ENCODE measurements at regions not wholly inside any gene's neighbourhood (a gene's known extent, or its start where the extent isn't known, plus 50 kb on each side); places are given as distances from the start of the nearest gene placed in this dataset.

DNA sequence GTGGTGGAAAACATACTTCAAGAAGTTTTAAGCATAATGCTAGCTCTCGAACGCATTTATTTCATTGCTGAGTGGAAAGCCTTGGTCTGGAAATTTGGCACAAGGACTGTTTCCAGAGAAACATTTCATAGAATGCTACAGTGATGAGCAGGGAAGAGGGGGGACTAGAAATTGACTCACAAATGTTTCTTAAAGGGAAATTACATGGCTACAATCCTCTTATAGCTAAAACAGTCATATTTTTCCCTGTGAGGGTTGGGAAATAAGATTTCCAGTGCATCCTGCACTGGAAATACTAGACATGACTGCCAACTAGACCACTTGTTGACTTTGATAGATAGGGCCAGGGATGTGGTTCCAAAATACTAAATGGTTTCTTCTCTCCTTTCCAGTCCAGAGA lies 197.3 kb upstream of the RGS6 start:
- intact Hi-C loops (cut with micrococcal nuclease): loop anchor here (5.0 kb wide), 1 partner anchor 413 kb away; the partner anchor contains the start of gene SIPA1L1
- peaks cover 21% of the 10 kb centered on the region for H3K36me3 Mint-ChIP-seq
- no peaks in the 10 kb centered on the region for H3K4me1 ChIP-seq (ENCODE audit: control insufficient read depth, insufficient read depth, low read length)
- WGBS (ENCODE audit: insufficient coverage): 91% methylated on average over 2 of the region's 2 CpGs
- no peaks in the 10 kb centered on the region for H3K27me3 Mint-ChIP-seq (ENCODE audit: low read depth in 2 of 2)
- TF ChIP-seq, protein P1, sequence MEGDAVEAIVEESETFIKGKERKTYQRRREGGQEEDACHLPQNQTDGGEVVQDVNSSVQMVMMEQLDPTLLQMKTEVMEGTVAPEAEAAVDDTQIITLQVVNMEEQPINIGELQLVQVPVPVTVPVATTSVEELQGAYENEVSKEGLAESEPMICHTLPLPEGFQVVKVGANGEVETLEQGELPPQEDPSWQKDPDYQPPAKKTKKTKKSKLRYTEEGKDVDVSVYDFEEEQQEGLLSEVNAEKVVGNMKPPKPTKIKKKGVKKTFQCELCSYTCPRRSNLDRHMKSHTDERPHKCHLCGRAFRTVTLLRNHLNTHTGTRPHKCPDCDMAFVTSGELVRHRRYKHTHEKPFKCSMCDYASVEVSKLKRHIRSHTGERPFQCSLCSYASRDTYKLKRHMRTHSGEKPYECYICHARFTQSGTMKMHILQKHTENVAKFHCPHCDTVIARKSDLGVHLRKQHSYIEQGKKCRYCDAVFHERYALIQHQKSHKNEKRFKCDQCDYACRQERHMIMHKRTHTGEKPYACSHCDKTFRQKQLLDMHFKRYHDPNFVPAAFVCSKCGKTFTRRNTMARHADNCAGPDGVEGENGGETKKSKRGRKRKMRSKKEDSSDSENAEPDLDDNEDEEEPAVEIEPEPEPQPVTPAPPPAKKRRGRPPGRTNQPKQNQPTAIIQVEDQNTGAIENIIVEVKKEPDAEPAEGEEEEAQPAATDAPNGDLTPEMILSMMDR (IDR thresholded peaks at IDR 0.05): no peak
- H3K9me3 ChIP-seq (ENCODE audit: control insufficient read depth, insufficient read depth, low read length): no peaks in the 10 kb centered on the region
- DNase-seq: no peak
- peaks cover 65% of the 10 kb centered on the region for H3K36me3 ChIP-seq (ENCODE audit: control insufficient read depth, insufficient read depth, low read length)
- H3K4me1 Mint-ChIP-seq: no peaks in the 10 kb centered on the region
- ATAC-seq: no peak
- no peaks in the 10 kb centered on the region for H3K9me3 Mint-ChIP-seq
- no peak overlapping the region for H3K4me3 Mint-ChIP-seq
- no peak overlapping the region for H3K27ac ChIP-seq (ENCODE audit: low read length)
- no peaks in the 10 kb centered on the region for H3K27me3 ChIP-seq (ENCODE audit: control insufficient read depth, insufficient read depth, low read length)
- H3K27ac Mint-ChIP-seq: no peak overlapping the region
- H3K4me3 ChIP-seq (ENCODE audit: low read length): no peak overlapping the region

DNA sequence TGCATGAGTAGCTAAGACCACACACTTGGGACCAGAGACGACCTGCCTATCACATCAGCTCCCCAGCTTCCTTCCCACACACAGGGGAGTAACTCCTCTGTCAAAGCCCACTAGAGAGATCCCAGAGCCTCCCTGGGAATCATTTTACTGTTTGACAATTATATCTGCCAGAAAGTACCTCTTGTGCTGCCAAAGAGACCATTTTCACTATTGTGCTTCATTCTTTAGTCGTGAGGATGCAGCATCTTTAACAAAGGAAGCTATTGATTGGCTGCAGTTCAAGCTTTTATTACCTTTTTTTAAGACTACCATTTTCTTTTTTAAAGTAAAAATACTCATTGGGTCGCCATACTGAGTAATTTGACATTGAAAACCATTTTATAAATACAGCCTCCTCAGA lies 194.5 kb upstream of the RGS6 start:
- TF ChIP-seq, protein P1 (IDR thresholded peaks at IDR 0.05): no peak
- Histone ChIP-seq H3K4me3 (ENCODE audit: low read length) (no peak overlapping the region), H3K27ac (ENCODE audit: low read length) (no peak overlapping the region), H3K4me1 (ENCODE audit: control insufficient read depth, insufficient read depth, low read length) (no peaks in the 10 kb centered on the region), H3K36me3 (ENCODE audit: control insufficient read depth, insufficient read depth, low read length) (peaks cover 45% of the 10 kb centered on the region), H3K27me3 (ENCODE audit: control insufficient read depth, insufficient read depth, low read length) (no peaks in the 10 kb centered on the region), H3K9me3 (ENCODE audit: control insufficient read depth, insufficient read depth, low read length) (no peaks in the 10 kb centered on the region)
- H3K36me3 Mint-ChIP-seq: peaks cover 9% of the 10 kb centered on the region
- no peak for DNase-seq
- ATAC-seq: no peak
- H3K27ac Mint-ChIP-seq: no peak overlapping the region
- no peaks in the 10 kb centered on the region for H3K4me1 Mint-ChIP-seq
- H3K27me3 Mint-ChIP-seq (ENCODE audit: low read depth in 2 of 2): no peaks in the 10 kb centered on the region
- no peak overlapping the region for H3K4me3 Mint-ChIP-seq
- 98% methylated on average over 3 of the region's 3 CpGs for WGBS (ENCODE audit: insufficient coverage)
- intact Hi-C loops (cut with micrococcal nuclease): loop anchor here (5.0 kb wide), 1 partner anchor 415 kb away; the partner anchor contains the start of gene SIPA1L1
- no peaks in the 10 kb centered on the region for H3K9me3 Mint-ChIP-seq

DNA sequence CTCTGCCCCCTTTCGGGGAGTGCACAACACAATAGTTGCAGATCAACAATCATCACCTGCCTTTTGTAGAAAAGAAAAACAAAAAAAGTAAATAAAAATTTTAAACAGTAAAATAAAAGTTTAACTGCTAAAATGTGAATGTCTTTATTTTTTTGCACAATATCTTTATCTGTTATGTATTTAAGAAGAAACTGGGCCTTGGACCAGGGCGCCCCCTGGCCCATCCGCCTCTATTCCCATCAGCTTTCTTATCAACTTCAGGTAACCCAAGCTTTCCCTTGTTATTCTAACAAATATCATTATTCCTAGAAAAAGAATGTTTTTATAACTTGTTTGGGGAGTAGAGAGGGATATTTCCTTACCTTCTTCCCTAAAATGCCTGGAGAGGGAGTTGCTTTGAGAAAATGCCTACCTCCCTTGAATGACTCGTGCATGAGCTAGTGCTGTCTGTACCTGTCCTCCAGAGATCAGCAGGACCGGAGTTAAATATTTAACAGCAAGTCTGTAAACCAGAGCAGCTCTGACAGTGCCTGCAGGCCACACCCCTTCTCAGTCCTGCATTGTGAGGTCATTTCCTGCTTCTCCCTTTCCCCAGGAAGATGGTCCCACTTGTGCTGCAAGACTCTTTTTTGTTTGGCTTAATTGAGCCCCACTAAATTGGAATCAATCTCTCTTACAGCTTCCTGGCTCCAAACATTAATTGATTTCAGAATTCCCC lies 192.8 kb upstream of the RGS6 start:
- Mint-ChIP-seq H3K36me3 (peaks cover 5% of the 10 kb centered on the region), H3K9me3 (no peaks in the 10 kb centered on the region), H3K27me3 (ENCODE audit: low read depth in 2 of 2) (no peaks in the 10 kb centered on the region), H3K4me1 (no peaks in the 10 kb centered on the region), H3K4me3 (no peak overlapping the region), H3K27ac (no peak overlapping the region)
- WGBS (ENCODE audit: insufficient coverage): 95% methylated on average over 3 of the region's 5 CpGs
- H3K36me3 ChIP-seq (ENCODE audit: control insufficient read depth, insufficient read depth, low read length): peaks cover 36% of the 10 kb centered on the region
- H3K27ac ChIP-seq (ENCODE audit: low read length): no peak overlapping the region
- no peak for ATAC-seq
- H3K27me3 ChIP-seq (ENCODE audit: control insufficient read depth, insufficient read depth, low read length): no peaks in the 10 kb centered on the region
- no peaks in the 10 kb centered on the region for H3K4me1 ChIP-seq (ENCODE audit: control insufficient read depth, insufficient read depth, low read length)
- H3K4me3 ChIP-seq (ENCODE audit: low read length): no peak overlapping the region
- no peak for DNase-seq
- TF ChIP-seq, protein P1 (IDR thresholded peaks at IDR 0.05): no peak
- intact Hi-C loops (cut with micrococcal nuclease): loop anchor here (5.0 kb wide), 1 partner anchor 417 kb away; the partner anchor contains the start of gene SIPA1L1
- H3K9me3 ChIP-seq (ENCODE audit: control insufficient read depth, insufficient read depth, low read length): no peaks in the 10 kb centered on the region

DNA sequence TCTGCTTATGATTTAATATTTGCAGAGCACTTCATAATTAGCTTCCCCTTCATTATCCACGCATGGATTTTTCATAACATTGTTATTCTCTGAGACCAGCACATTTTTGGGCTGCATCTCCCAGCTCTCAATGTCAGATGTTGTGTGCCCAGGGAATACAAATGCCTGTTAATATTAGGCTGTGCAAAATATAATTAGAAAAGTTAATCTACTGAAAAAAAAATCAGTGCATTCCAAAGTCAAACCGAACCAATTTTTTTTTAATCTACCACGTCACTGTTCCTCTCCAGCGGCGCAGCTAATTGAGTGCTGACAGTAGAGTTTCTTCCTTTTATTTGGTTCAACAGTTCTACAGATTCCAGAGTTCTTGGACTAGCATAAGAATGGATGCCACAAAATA lies 191.0 kb upstream of the RGS6 start:
- Mint-ChIP-seq H3K27me3 (ENCODE audit: low read depth in 2 of 2) (no peaks in the 10 kb centered on the region), H3K36me3 (no peaks in the 10 kb centered on the region), H3K4me1 (no peaks in the 10 kb centered on the region), H3K9me3 (no peaks in the 10 kb centered on the region), H3K4me3 (no peak overlapping the region), H3K27ac (no peak overlapping the region)
- no peaks in the 10 kb centered on the region for H3K27me3 ChIP-seq (ENCODE audit: control insufficient read depth, insufficient read depth, low read length)
- no peak overlapping the region for H3K4me3 ChIP-seq (ENCODE audit: low read length)
- no peaks in the 10 kb centered on the region for H3K4me1 ChIP-seq (ENCODE audit: control insufficient read depth, insufficient read depth, low read length)
- TF ChIP-seq, protein P1 (IDR thresholded peaks at IDR 0.05): no peak
- no peak overlapping the region for H3K27ac ChIP-seq (ENCODE audit: low read length)
- DNase-seq (no peak), ATAC-seq (no peak)
- peaks cover 22% of the 10 kb centered on the region for H3K36me3 ChIP-seq (ENCODE audit: control insufficient read depth, insufficient read depth, low read length)
- intact Hi-C loops (cut with micrococcal nuclease): no loop called here
- H3K9me3 ChIP-seq (ENCODE audit: control insufficient read depth, insufficient read depth, low read length): no peaks in the 10 kb centered on the region
- 89% methylated on average over 5 of the region's 5 CpGs for WGBS (ENCODE audit: insufficient coverage)
